Thymus (tissue), 11 donors: ENCODE measurements at regions not wholly inside any gene's neighbourhood (a gene's known extent, or its start where the extent isn't known, plus 50 kb on each side); places are given as distances from the start of the nearest gene placed in this dataset.
A peak's percentile ranks its signal among the peaks of the same experiment; 100 is the strongest.

ENCODE experiments used
- DNase-seq, 9 donors: peaks; one replicate each; pipeline ENCODE4 v3.0.0-alpha.2; 2013; ENCODE audit warnings: low spot score in 9 of 9, low read depth in 6 of 9, missing footprints in 1 of 9
- H3K27ac ChIP-seq, 2 donors: one replicate each; pipeline ENCODE4 v1.5.1; 2013; ENCODE audit warnings: control low read depth in 1 of 2, low read depth in 1 of 2, low read length in 1 of 2, mild to moderate bottlenecking in 1 of 2, moderate library complexity in 1 of 2
- H3K27me3 ChIP-seq, 2 donors: one replicate each; pipeline ENCODE4 v1.5.1; 2013; ENCODE audit warnings: low read length in 1 of 2; ENCODE audit not compliant: control insufficient read depth in 2 of 2, insufficient read depth in 1 of 2
- H3K36me3 ChIP-seq, 2 donors: one replicate each; pipeline ENCODE4 v1.5.1; 2013; ENCODE audit warnings: low read length in 1 of 2, mild to moderate bottlenecking in 1 of 2, moderate library complexity in 1 of 2; ENCODE audit not compliant: control insufficient read depth in 2 of 2, insufficient read depth in 2 of 2
- H3K4me1 ChIP-seq, 2 donors: one replicate each; pipeline ENCODE4 v1.5.1; 2013; ENCODE audit warnings: low read length in 2 of 2; ENCODE audit not compliant: control insufficient read depth in 2 of 2, insufficient read depth in 2 of 2
- H3K4me3 ChIP-seq, 2 donors: one replicate each; pipeline ENCODE4 v1.5.1; 2013; ENCODE audit warnings: low read length in 2 of 2, control low read depth in 1 of 2, mild to moderate bottlenecking in 1 of 2
- H3K9me3 ChIP-seq, 2 donors: one replicate each; pipeline ENCODE4 v1.5.1; 2013; ENCODE audit warnings: low read length in 1 of 2, mild to moderate bottlenecking in 1 of 2; ENCODE audit not compliant: control insufficient read depth in 2 of 2, insufficient read depth in 1 of 2
- WGBS: extraction: QIAGEN DNeasy Blood & Tissue Kit; methylation state at CpG from one replicate; pipeline ENCODE4 v1.1.7; 2013; 5-methylcytosine and 5-hydroxymethylcytosine counted together
- donor health status: healthy.

- H3K27ac ChIP-seq, result no peak overlapping the region
- peaks cover 5 to 6% of the 10 kb centered on the region in 2 donors for H3K36me3 ChIP-seq
- peaks cover 33 to 34% of the 10 kb centered on the region in 2 donors for H3K4me1 ChIP-seq
- DNase-seq, result no peak
- H3K4me3 ChIP-seq, result no peak overlapping the region
- H3K27me3 ChIP-seq, result no peaks in the 10 kb centered on the region
- WGBS, result 99% methylated on average over 1 of the region's 1 CpG
- no peaks in the 10 kb centered on the region for H3K9me3 ChIP-seq
Observed at GRCh38 chr13:73988461-73988860, 145.7 kb downstream of the KLF12 start.

- no peaks in the 10 kb centered on the region for H3K9me3 ChIP-seq
- DNase-seq, result no peak
- peaks cover 5 to 6% of the 10 kb centered on the region in 2 donors for H3K36me3 ChIP-seq
- H3K27me3 ChIP-seq, result no peaks in the 10 kb centered on the region
- no peak overlapping the region for H3K27ac ChIP-seq
- H3K4me1 ChIP-seq, result peaks cover 30 to 31% of the 10 kb centered on the region in 2 donors
- H3K4me3 ChIP-seq, result no peak overlapping the region
- 96% methylated on average over 1 of the region's 1 CpG for whole genome bisulfite sequencing
Observed at GRCh38 chr13:73987618-73988017, 146.6 kb downstream of the KLF12 start.

- Histone ChIP-seq H3K27me3 (no peaks in the 10 kb centered on the region), H3K36me3 (peaks cover 5 to 6% of the 10 kb centered on the region in 2 donors), H3K4me3 (no peak overlapping the region), H3K9me3 (no peaks in the 10 kb centered on the region), H3K4me1 (peaks cover 16 to 20% of the 10 kb centered on the region in 2 donors), H3K27ac (no peak overlapping the region)
- 36% methylated on average over 3 of the region's 3 CpGs for whole genome bisulfite sequencing
- peak in 2 of 9 donors; percentile 16 to 33 for DNase-seq
Observed at GRCh38 chr13:73985783-73986182, 148.4 kb downstream of the KLF12 start.

- Histone ChIP-seq H3K27me3 (no peaks in the 10 kb centered on the region), H3K4me1 (peaks cover 16 to 20% of the 10 kb centered on the region in 2 donors), H3K36me3 (peaks cover 5 to 6% of the 10 kb centered on the region in 2 donors), H3K9me3 (no peaks in the 10 kb centered on the region), H3K27ac (peak overlapping the region in 1 of 2 donors; percentile 39), H3K4me3 (no peak overlapping the region)
- DNase-seq, result peak in 4 of 9 donors; percentile 31 to 61 (median 48)
- WGBS, result 38% methylated on average over 11 of the region's 11 CpGs
Observed at GRCh38 chr13:73984949-73985691, 149.1 kb downstream of the KLF12 start.

GRCh38 chr13:73984201-73984600 is 150.0 kb downstream of the KLF12 start:
- no peaks in the 10 kb centered on the region for H3K27me3 ChIP-seq
- H3K4me1 ChIP-seq, result peaks cover 12 to 16% of the 10 kb centered on the region in 2 donors
- H3K9me3 ChIP-seq, result no peaks in the 10 kb centered on the region
- H3K27ac ChIP-seq, result no peak overlapping the region
- WGBS, result 93% methylated on average over 11 of the region's 11 CpGs
- DNase-seq, result no peak
- H3K4me3 ChIP-seq, result no peak overlapping the region
- peaks cover 5 to 6% of the 10 kb centered on the region in 2 donors for H3K36me3 ChIP-seq

GRCh38 chr13:73983109-73983508 is 151.1 kb downstream of the KLF12 start:
- no peaks in the 10 kb centered on the region for H3K27me3 ChIP-seq
- H3K9me3 ChIP-seq, result no peaks in the 10 kb centered on the region
- no peak overlapping the region for H3K4me3 ChIP-seq
- WGBS, result 97% methylated on average over 6 of the region's 6 CpGs
- H3K4me1 ChIP-seq, result peaks cover 8 to 15% of the 10 kb centered on the region in 2 donors
- H3K36me3 ChIP-seq, result peaks cover 5 to 6% of the 10 kb centered on the region in 2 donors
- no peak for DNase-seq
- H3K27ac ChIP-seq, result no peak overlapping the region

GRCh38 chr13:73981595-73981994 is 152.6 kb downstream of the KLF12 start:
- Histone ChIP-seq H3K27me3 (no peaks in the 10 kb centered on the region), H3K4me1 (peaks cover 8 to 15% of the 10 kb centered on the region in 2 donors), H3K4me3 (no peak overlapping the region), H3K9me3 (no peaks in the 10 kb centered on the region), H3K27ac (no peak overlapping the region), H3K36me3 (peaks cover 5 to 6% of the 10 kb centered on the region in 2 donors)
- WGBS, result 91% methylated on average over 4 of the region's 4 CpGs
- no peak for DNase-seq

- no peaks in the 10 kb centered on the region for H3K27me3 ChIP-seq
- DNase-seq, result no peak
Observed at GRCh38 chr13:73975767-73976166, 158.4 kb downstream of the KLF12 start.

GRCh38 chr13:73974051-73974450 is 160.2 kb downstream of the KLF12 start:
- Histone ChIP-seq H3K4me3 (no peak overlapping the region), H3K4me1 (no peaks in the 10 kb centered on the region), H3K27me3 (no peaks in the 10 kb centered on the region), H3K27ac (no peak overlapping the region), H3K36me3 (no peaks in the 10 kb centered on the region), H3K9me3 (no peaks in the 10 kb centered on the region)
- WGBS, result 97% methylated on average over 2 of the region's 2 CpGs
- DNase-seq, result no peak

More at GRCh38 chr13:73975767-73976166, 158.4 kb downstream of the KLF12 start:
- no peak overlapping the region for H3K4me3 ChIP-seq
- no peaks in the 10 kb centered on the region for H3K9me3 ChIP-seq
- H3K36me3 ChIP-seq, result no peaks in the 10 kb centered on the region
- no peak overlapping the region for H3K27ac ChIP-seq
- no peaks in the 10 kb centered on the region for H3K4me1 ChIP-seq
- WGBS, result 97% methylated on average over 4 of the region's 4 CpGs
